ENCODE measurements at regions not wholly inside any gene's neighbourhood (a gene's known extent, or its start where the extent isn't known, plus 50 kb on each side); places are given as distances from the start of the nearest gene placed in this dataset.
"Not testable (repeated sequence)": the region's sequence is repeated elsewhere in the genome, so short reads cannot be mapped to it uniquely, and the experiment has no call there.

DNA sequence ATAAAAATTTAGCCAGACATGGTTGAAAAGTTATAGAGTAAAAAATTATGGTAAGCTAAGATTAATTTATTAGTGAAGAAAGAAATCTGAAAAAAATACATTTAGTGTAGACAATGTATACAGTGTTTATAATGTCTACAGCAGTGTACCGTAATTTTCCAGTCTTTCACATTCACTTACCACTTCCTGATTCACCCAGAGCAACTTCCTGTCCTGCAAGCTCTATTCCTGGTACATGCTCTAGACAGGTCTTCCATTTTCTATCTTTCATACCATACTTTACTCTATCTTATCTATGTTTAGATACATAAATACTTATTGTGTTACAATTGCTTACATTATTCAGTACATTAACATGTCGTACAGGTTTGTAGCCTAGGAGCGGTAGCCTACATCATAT is 1387.8 kb upstream of the ATXN8OS start:
- TF ChIP-seq, protein P1, sequence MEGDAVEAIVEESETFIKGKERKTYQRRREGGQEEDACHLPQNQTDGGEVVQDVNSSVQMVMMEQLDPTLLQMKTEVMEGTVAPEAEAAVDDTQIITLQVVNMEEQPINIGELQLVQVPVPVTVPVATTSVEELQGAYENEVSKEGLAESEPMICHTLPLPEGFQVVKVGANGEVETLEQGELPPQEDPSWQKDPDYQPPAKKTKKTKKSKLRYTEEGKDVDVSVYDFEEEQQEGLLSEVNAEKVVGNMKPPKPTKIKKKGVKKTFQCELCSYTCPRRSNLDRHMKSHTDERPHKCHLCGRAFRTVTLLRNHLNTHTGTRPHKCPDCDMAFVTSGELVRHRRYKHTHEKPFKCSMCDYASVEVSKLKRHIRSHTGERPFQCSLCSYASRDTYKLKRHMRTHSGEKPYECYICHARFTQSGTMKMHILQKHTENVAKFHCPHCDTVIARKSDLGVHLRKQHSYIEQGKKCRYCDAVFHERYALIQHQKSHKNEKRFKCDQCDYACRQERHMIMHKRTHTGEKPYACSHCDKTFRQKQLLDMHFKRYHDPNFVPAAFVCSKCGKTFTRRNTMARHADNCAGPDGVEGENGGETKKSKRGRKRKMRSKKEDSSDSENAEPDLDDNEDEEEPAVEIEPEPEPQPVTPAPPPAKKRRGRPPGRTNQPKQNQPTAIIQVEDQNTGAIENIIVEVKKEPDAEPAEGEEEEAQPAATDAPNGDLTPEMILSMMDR (IDR thresholded peaks at IDR 0.05; ENCODE audit: insufficient read depth, low read length, poor library complexity, severe bottlenecking) = no peak
- Histone ChIP-seq H3K27me3 (replicated peaks; ENCODE audit: control insufficient read depth, insufficient read depth, low read length) (no peaks in the 10 kb centered on the region), H3K36me3 (ENCODE audit: control insufficient read depth, insufficient read depth, low read length) (no peaks in the 10 kb centered on the region), H3K4me3 (replicated peaks; ENCODE audit: low read depth, low read length) (no peak overlapping the region)
- no peak for DNase-seq (ENCODE audit: extremely low read depth, insufficient read length)

DNA sequence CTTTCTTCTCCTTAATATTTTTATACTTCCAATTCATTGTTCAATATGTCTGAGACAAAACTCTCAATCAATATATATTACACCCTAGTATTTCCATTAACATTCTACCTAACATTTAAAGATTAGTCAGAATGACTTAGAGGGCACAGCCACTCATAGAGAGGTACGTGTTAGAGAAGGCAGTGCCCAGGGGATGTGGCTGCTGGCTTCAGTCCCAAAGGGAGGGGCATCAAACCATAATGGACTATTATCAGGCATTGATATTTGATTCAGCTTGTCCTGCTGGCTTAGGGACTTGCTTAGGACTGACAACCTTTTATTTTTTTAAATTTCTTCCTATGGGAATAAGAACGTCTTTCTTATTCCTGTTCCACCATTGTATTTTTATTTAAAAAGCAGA is 1392.0 kb upstream of the ATXN8OS start:
- DNase-seq (ENCODE audit: extremely low read depth, insufficient read length) = no peak
- Histone ChIP-seq H3K4me3 (replicated peaks; ENCODE audit: low read depth, low read length) (no peak overlapping the region), H3K36me3 (ENCODE audit: control insufficient read depth, insufficient read depth, low read length) (no peaks in the 10 kb centered on the region), H3K27me3 (replicated peaks; ENCODE audit: control insufficient read depth, insufficient read depth, low read length) (no peaks in the 10 kb centered on the region)
- TF ChIP-seq, protein P1 (IDR thresholded peaks at IDR 0.05; ENCODE audit: insufficient read depth, low read length, poor library complexity, severe bottlenecking) = no peak

DNA sequence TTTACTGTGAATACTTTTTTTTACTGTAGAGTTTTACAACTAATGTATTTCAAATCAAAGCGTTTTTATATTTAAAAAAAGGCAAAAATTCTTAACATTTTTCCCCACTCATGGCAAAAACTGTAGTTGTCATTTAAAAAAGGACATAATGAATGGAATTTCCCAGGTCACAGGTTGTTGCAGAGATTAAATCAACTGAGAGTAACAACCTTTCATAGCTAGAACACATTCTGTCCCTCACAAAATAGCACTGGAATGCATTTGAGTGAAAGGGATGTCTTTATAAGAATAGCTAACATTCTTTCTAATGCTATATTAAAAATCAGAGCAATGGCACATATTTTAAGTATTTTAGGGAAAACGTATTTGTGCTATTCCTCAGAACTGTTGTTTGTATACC is 1393.3 kb upstream of the ATXN8OS start:
- TF ChIP-seq, protein P1 (IDR thresholded peaks at IDR 0.05; ENCODE audit: insufficient read depth, low read length, poor library complexity, severe bottlenecking) = no peak
- no peak for DNase-seq (ENCODE audit: extremely low read depth, insufficient read length)
- Histone ChIP-seq H3K4me3 (replicated peaks; ENCODE audit: low read depth, low read length) (no peak overlapping the region), H3K27me3 (replicated peaks; ENCODE audit: control insufficient read depth, insufficient read depth, low read length) (no peaks in the 10 kb centered on the region), H3K36me3 (ENCODE audit: control insufficient read depth, insufficient read depth, low read length) (no peaks in the 10 kb centered on the region)

DNA sequence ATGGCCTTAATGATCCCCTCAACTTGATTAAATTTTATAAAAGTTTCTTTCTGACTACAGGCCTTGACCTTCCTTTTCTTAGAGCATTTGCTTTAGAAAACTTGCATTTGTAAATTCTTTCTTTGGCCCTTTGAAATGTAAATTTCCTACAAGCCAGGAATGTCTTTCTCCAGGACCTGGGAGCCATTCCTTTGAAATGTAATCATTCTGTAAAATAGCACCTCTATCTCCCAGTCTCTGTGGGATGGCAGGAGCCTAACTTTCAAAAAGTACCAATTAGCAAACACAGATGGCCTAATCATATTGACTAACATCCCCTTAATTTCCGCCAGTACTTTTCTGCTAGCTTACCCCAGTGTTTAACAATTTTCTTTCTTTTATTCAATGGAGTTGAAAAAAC is 1394.2 kb upstream of the ATXN8OS start:
- TF ChIP-seq, protein P1 (IDR thresholded peaks at IDR 0.05; ENCODE audit: insufficient read depth, low read length, poor library complexity, severe bottlenecking) = no peak
- no peaks in the 10 kb centered on the region for H3K27me3 ChIP-seq (replicated peaks; ENCODE audit: control insufficient read depth, insufficient read depth, low read length)
- H3K36me3 ChIP-seq (ENCODE audit: control insufficient read depth, insufficient read depth, low read length) = no peaks in the 10 kb centered on the region
- DNase-seq (ENCODE audit: extremely low read depth, insufficient read length) = no peak
- no peak overlapping the region for H3K4me3 ChIP-seq (replicated peaks; ENCODE audit: low read depth, low read length)

DNA sequence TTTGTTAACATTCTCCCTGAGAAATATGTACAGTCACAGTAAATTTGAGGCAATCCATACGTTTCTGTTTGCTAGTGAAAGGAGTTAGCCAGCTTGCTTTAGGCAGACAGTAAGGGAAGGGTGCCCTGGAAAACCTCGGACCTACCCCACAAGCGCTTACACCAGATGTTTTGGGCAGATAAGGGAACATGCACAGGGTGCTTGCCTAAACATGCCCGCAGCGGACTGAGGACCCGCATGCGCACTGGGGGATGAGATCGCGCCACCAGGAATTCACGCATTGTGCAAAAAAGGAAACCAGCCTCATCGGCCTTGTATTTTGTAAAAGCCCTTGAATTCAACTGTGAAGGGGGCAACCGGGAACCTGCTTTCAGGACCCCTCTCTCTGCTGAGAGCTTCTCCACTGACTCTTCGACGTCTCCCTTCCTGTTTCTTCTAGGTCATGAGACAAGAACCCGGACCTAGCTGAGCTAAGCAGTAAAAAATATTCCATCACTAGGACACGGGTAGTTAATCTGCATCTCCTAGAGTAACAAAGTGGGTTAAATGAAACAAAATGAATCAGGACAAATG is 1399.2 kb upstream of the ATXN8OS start:
- Histone ChIP-seq H3K4me3 (replicated peaks; ENCODE audit: low read depth, low read length) (no peak overlapping the region), H3K27me3 (replicated peaks; ENCODE audit: control insufficient read depth, insufficient read depth, low read length) (no peaks in the 10 kb centered on the region), H3K36me3 (ENCODE audit: control insufficient read depth, insufficient read depth, low read length) (no peaks in the 10 kb centered on the region)
- TF ChIP-seq, protein P1 (IDR thresholded peaks at IDR 0.05; ENCODE audit: insufficient read depth, low read length, poor library complexity, severe bottlenecking) = no peak
- DNase-seq (ENCODE audit: extremely low read depth, insufficient read length) = no peak

DNA sequence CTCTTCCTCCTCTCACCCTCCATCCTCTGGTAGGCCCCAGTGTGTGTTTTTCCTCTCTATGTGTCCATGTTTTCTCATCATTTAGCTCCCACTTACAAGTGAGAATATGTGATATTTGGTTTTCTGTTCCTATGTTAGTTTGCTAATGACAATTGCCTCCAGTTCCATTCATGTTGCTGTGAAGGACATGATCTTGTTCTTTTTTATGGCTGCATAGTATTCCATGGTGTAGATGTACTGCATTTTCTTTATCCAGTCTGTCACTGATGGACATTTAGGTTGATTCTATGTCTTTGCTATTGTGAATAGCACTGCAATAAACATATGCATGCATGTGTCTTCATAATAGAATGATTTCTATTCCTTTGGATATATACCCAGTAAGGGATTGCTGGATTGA is 1401.6 kb upstream of the ATXN8OS start:
- H3K36me3 ChIP-seq (ENCODE audit: control insufficient read depth, insufficient read depth, low read length); H3K27me3 ChIP-seq (replicated peaks; ENCODE audit: control insufficient read depth, insufficient read depth, low read length); DNase-seq (ENCODE audit: extremely low read depth, insufficient read length); H3K4me3 ChIP-seq (replicated peaks; ENCODE audit: low read depth, low read length): not testable (repeated sequence)
